Motor neuron (in vitro differentiated cells): ENCODE measurements at regions not wholly inside any gene's neighbourhood (a gene's known extent, or its start where the extent isn't known, plus 50 kb on each side); places are given as distances from the start of the nearest gene placed in this dataset.

Source experiments
- ATAC-seq, 8 experiments: fragments of 200-7000 bp; cut with Tn5 transposase; replicated peaks in 6 of 8; 2 replicates each; pipeline ENCODE4 v1.8.0; 2021; ENCODE audit warnings: mild to moderate bottlenecking in 8 of 8, moderate library complexity in 8 of 8
- H3K27ac ChIP-seq, 2 donors: fragments of 250-450 bp; sonication (Bioruptor Pico); 2 replicates each; pipeline ENCODE4 v1.9.0; 2021; ENCODE audit warnings: antibody characterized with exemption in 2 of 2, mild to moderate bottlenecking in 2 of 2, moderate library complexity in 1 of 2
- H3K4me1 ChIP-seq, 2 donors: fragments of 250-450 bp; sonication (Bioruptor Pico); replicated peaks in 1 of 2; 2 replicates each; pipeline ENCODE4 v1.6.1; 2021; ENCODE audit warnings: antibody characterized with exemption in 2 of 2, mild to moderate bottlenecking in 2 of 2, moderate library complexity in 1 of 2
- H3K4me3 ChIP-seq, 5 donors: fragments of 250-450 bp; sonication (Bioruptor Pico); 2 replicates each; pipeline ENCODE4 v1.9.0; 2021; ENCODE audit warnings: antibody characterized with exemption in 5 of 5, mild to moderate bottlenecking in 5 of 5, moderate library complexity in 4 of 5
- WGBS, 10 experiments: fragments of 450-650 bp; shearing (Covaris generic); methylation state at CpG; one replicate each; pipeline ENCODE4 v1.0.0; 2022; 5-methylcytosine and 5-hydroxymethylcytosine counted together
- in situ Hi-C, 9 experiments: fragments of 400-800 bp; cut with MboI; loops; one replicate each; pipeline ENCODE4 v1.15.0; 2021; ENCODE audit warnings: low sequenced_read_pairs in 9 of 9, low pct_unique_long_range_greater_than_20kb in 2 of 9; ENCODE audit not compliant: unreplicated experiment in 9 of 9

GRCh38 chr14:101103321-101103901 is 199.9 kb upstream of the RTL1 start:
- in situ Hi-C loops = no loop called here
- peak in 4 of 8 experiments; percentile 62 to 94 (median 88) for ATAC-seq

GRCh38 chr14:101104485-101104884 is 201.0 kb upstream of the RTL1 start:
- no peak overlapping the region for H3K4me3 ChIP-seq
- no peak overlapping the region for H3K27ac ChIP-seq
- H3K4me1 ChIP-seq = peaks cover 0 to 5% of the 10 kb centered on the region in 2 donors
- WGBS, 10 experiments = 29 to 83% methylated on average over 1 to 3 of the region's 4 CpGs; no CpG with 5 or more reads in 8 of the 10 experiments
- in situ Hi-C loops = no loop called here
- ATAC-seq = no peak

More at GRCh38 chr14:101103321-101103901, 199.9 kb upstream of the RTL1 start:
- Histone ChIP-seq H3K27ac (no peak overlapping the region), H3K4me1 (peaks cover 0 to 5% of the 10 kb centered on the region in 2 donors), H3K4me3 (no peak overlapping the region)
- WGBS, 10 experiments = 49 to 82% (median 76%) methylated on average over 1 to 15 of the region's 26 CpGs; no CpG with 5 or more reads in 6 of the 10 experiments

- no peak for ATAC-seq
- Histone ChIP-seq H3K27ac (no peak overlapping the region), H3K4me1 (peaks cover 0 to 5% of the 10 kb centered on the region in 2 donors), H3K4me3 (no peak overlapping the region)
- in situ Hi-C loops = no loop called here
- 50 to 100% (median 100%) methylated on average over 1 of the region's 4 CpGs; no CpG with 5 or more reads in 5 of the 10 experiments for WGBS, 10 experiments
Observed at GRCh38 chr14:101105045-101105444, 201.5 kb upstream of the RTL1 start.

GRCh38 chr14:101108579-101109346 is 205.2 kb upstream of the RTL1 start:
- H3K4me3 ChIP-seq = no peak overlapping the region
- in situ Hi-C loops = no loop called here
- peaks cover 8 to 10% of the 10 kb centered on the region in 2 donors for H3K4me1 ChIP-seq
- H3K27ac ChIP-seq = no peak overlapping the region
- no peak for ATAC-seq
- 30 to 100% (median 89%) methylated on average over 1 to 8 of the region's 16 CpGs; no CpG with 5 or more reads in 4 of the 10 experiments for WGBS, 10 experiments

- Histone ChIP-seq H3K4me3 (no peak overlapping the region), H3K4me1 (peaks cover 8 to 10% of the 10 kb centered on the region in 2 donors), H3K27ac (no peak overlapping the region)
- in situ Hi-C loops = no loop called here
- no peak for ATAC-seq
- 40 to 100% (median 97%) methylated on average over 1 to 8 of the region's 8 CpGs for WGBS, 10 experiments
Observed at GRCh38 chr14:101109347-101109638, 205.8 kb upstream of the RTL1 start.

GRCh38 chr14:101109981-101110728 is 206.6 kb upstream of the RTL1 start:
- in situ Hi-C loops = no loop called here

GRCh38 chr14:101110729-101111619 is 207.5 kb upstream of the RTL1 start:
- Histone ChIP-seq H3K4me1 (peaks cover 8 to 10% of the 10 kb centered on the region in 2 donors), H3K4me3 (no peak overlapping the region), H3K27ac (no peak overlapping the region)
- WGBS, 10 experiments = 80 to 100% methylated on average over 1 of the region's 22 CpGs; no CpG with 5 or more reads in 8 of the 10 experiments
- in situ Hi-C loops = no loop called here
- ATAC-seq = peak in 4 of 8 experiments; percentile 15 to 30 (median 18)

More at GRCh38 chr14:101109981-101110728, 206.6 kb upstream of the RTL1 start:
- Histone ChIP-seq H3K4me3 (no peak overlapping the region), H3K27ac (no peak overlapping the region), H3K4me1 (peaks cover 8 to 10% of the 10 kb centered on the region in 2 donors)
- WGBS, 10 experiments = 40 to 89% (median 82%) methylated on average over 1 to 7 of the region's 15 CpGs; no CpG with 5 or more reads in 4 of the 10 experiments
- ATAC-seq = peak in 3 of 8 experiments; percentile 26 to 71 (median 29)

GRCh38 chr14:101111620-101112290 is 208.2 kb upstream of the RTL1 start:
- no peak overlapping the region for H3K4me3 ChIP-seq
- peaks cover 8 to 10% of the 10 kb centered on the region in 2 donors for H3K4me1 ChIP-seq
- 40 to 80% (median 60%) methylated on average over 1 to 6 of the region's 23 CpGs; no CpG with 5 or more reads in 3 of the 10 experiments for WGBS, 10 experiments
- peak in 5 of 8 experiments; percentile 33 to 61 (median 46) for ATAC-seq
- in situ Hi-C loops = no loop called here
- no peak overlapping the region for H3K27ac ChIP-seq

- no peak overlapping the region for H3K27ac ChIP-seq
- 80% methylated on average over 1 of the region's 25 CpGs; no CpG with 5 or more reads in 9 of the 10 experiments for WGBS, 10 experiments
- no peak for ATAC-seq
- no peak overlapping the region for H3K4me3 ChIP-seq
- in situ Hi-C loops = no loop called here
- H3K4me1 ChIP-seq = peaks cover 8 to 10% of the 10 kb centered on the region in 2 donors
Observed at GRCh38 chr14:101112351-101113107, 209.0 kb upstream of the RTL1 start.

- H3K4me1 ChIP-seq = peaks cover 8 to 10% of the 10 kb centered on the region in 2 donors
- no peak for ATAC-seq
- H3K4me3 ChIP-seq = no peak overlapping the region
- in situ Hi-C loops = no loop called here
- H3K27ac ChIP-seq = no peak overlapping the region
- WGBS, 10 experiments = 0 to 100% (median 76%) methylated on average over 1 to 5 of the region's 9 CpGs; no CpG with 5 or more reads in 6 of the 10 experiments
Observed at GRCh38 chr14:101113108-101113612, 209.6 kb upstream of the RTL1 start.
